OCI-LY7 (cell line): ENCODE measurements at regions not wholly inside any gene's neighbourhood (a gene's known extent, or its start where the extent isn't known, plus 50 kb on each side); places are given as distances from the start of the nearest gene placed in this dataset.

Source experiments
- CTCF ChIP-seq: fragments of 200-600 bp; sonication (generic); conservative IDR thresholded peaks from 2 replicates; pipeline ENCODE4 v1.5.1; 2014; ENCODE audit warnings: mild to moderate bottlenecking, antibody characterized with exemption, low read length, moderate library complexity, mixed read lengths
- EZH2phosphoT487 ChIP-seq: fragments of 200-600 bp; sonication (generic); IDR thresholded peaks from 2 replicates; pipeline ENCODE4 v1.6.1; 2018; ENCODE audit warnings: low read depth, borderline replicate concordance, mild to moderate bottlenecking, mixed run types, antibody characterized with exemption, low read length, moderate library complexity, mixed read lengths

DNA sequence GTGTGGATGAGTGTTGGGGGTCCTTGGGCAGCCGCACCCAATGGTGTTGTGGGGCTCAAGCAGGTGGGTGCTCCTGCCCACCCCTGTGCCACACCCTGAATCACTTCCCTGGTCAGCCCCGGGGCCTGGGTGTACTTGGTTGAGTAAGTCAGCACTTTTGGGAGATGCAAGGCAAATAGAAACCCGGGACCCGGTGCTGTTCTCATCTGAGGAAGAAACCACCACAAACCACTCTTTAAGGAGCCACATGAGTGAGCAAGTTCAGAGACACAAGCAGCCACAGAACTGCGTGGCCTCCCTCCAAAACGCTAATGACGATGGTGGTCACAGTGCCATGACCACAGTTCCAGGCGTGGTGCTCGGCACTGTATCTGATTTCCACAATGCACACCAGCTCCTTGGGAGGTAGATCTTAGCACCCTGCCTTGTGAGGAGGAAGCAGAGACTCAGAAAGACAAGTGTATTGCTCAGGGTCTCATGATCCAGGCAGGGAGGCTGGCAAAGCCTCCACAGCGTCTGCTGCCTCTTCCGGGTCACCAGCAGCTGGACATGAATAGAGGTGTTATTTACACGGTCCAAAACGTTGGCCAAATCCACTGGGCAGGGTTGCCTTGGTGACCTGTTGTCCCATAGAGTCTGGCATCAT lies 118.2 kb upstream of the ALDH1A3 start:
- no peak for TF ChIP-seq CTCF
- TF ChIP-seq EZH2phosphoT487 = no peak
